ENCODE measurements at regions not wholly inside any gene's neighbourhood (a gene's known extent, or its start where the extent isn't known, plus 50 kb on each side); places are given as distances from the start of the nearest gene placed in this dataset.

GRCh38 chr1:96520579-96520947 lies 201.0 kb upstream of the PTBP2 start:
- H3K36me3 ChIP-seq (ENCODE audit: insufficient read depth, low read length): no peaks in the 10 kb centered on the region
- peaks cover 30% of the 10 kb centered on the region for H3K4me1 ChIP-seq (ENCODE audit: insufficient read depth, low read length)
- H3K79me2 ChIP-seq (ENCODE audit: insufficient read depth, low read length): no peaks in the 10 kb centered on the region
- H3K27me3 ChIP-seq (ENCODE audit: insufficient read depth, low read length): no peaks in the 10 kb centered on the region
- H4K20me1 ChIP-seq (ENCODE audit: insufficient read depth, low read length): no peaks in the 10 kb centered on the region
- no peaks in the 10 kb centered on the region for H3K9me3 ChIP-seq (ENCODE audit: low read depth, low read length)
- H2AFZ ChIP-seq (ENCODE audit: low read length): no peak overlapping the region
- no peak overlapping the region for H3K4me3 ChIP-seq (ENCODE audit: insufficient read depth, low read length)
- H3K4me2 ChIP-seq (ENCODE audit: insufficient read depth, low read length): peak overlapping the region; percentile 59
- no peak for DNase-seq (ENCODE audit: insufficient read length, low spot score, missing footprints)
- no peak for TF ChIP-seq CTCF (IDR thresholded peaks at IDR 0.05; ENCODE audit: extremely low read depth, low read depth, low read length)
- peak overlapping the region; percentile 34 for H3K27ac ChIP-seq (ENCODE audit: low read depth, low read length)

DNA sequence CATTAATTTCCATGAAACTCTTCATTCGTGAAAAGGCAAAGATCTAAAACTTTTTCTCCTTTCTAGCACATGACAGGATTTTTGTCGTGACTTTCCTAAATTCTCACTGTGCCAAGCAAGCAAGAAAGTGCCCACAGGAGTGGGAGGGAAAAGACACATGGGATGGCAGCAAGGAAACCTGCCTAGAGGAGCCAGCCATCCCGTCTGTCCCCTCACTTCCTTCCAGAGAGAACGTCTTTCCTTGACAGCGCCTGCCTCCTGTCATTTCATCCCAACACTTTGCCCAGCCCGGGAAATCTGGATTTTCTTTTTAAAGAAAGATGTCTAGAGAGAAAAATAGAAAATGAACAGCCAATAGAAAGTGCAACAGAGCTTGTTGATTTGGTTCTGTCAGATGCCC lies 200.6 kb upstream of the PTBP2 start:
- no peaks in the 10 kb centered on the region for H3K79me2 ChIP-seq (ENCODE audit: insufficient read depth, low read length)
- H4K20me1 ChIP-seq (ENCODE audit: insufficient read depth, low read length): no peaks in the 10 kb centered on the region
- H3K4me2 ChIP-seq (ENCODE audit: insufficient read depth, low read length): peak overlapping the region; percentile 59
- H3K27me3 ChIP-seq (ENCODE audit: insufficient read depth, low read length): no peaks in the 10 kb centered on the region
- no peak for TF ChIP-seq CTCF (IDR thresholded peaks at IDR 0.05; ENCODE audit: extremely low read depth, low read depth, low read length)
- H3K9me3 ChIP-seq (ENCODE audit: low read depth, low read length): no peaks in the 10 kb centered on the region
- H3K4me1 ChIP-seq (ENCODE audit: insufficient read depth, low read length): peaks cover 30% of the 10 kb centered on the region
- H3K27ac ChIP-seq (ENCODE audit: low read depth, low read length): peak overlapping the region; percentile 34
- H3K4me3 ChIP-seq (ENCODE audit: insufficient read depth, low read length): no peak overlapping the region
- no peak for DNase-seq (ENCODE audit: insufficient read length, low spot score, missing footprints)
- no peak overlapping the region for H2AFZ ChIP-seq (ENCODE audit: low read length)
- H3K36me3 ChIP-seq (ENCODE audit: insufficient read depth, low read length): no peaks in the 10 kb centered on the region

DNA sequence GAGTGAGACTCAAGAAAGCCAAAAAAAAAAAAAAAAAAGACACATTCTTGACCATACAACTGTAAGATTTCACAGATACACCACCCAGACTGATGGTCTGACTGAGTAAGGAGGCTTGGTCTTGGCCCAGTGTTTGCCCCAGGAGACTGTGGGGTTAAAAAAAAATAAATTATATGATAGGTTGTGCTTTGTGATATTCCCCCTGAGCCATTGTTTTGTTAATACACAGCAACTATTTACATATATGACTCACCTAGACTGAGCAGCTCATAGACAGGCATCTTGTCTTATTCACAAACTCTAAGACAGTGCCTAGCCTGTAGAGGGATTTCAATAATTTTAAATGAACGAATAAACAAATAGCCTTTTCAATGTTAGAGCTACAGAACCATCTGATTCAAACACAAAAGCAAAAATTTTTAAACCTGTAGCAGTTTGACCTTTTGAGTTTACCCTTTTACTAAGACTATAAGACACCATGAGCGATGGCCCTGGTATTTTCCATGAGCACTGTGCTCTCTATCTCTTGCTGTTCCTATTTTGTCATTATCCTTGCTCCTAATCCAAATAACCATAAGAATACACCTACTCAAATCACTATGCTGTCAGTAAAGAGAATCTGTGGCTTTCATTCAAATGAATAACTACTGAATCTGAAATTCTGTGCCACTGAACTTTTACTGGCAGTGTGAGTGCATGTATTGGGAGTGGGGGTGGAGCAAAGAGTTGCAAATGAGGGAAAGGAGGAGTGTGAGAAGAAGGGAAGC lies 199.4 kb upstream of the PTBP2 start:
- Histone ChIP-seq H2AFZ (ENCODE audit: low read length) (no peak overlapping the region), H3K27ac (ENCODE audit: low read depth, low read length) (peak overlapping the region; percentile 30), H3K4me3 (ENCODE audit: insufficient read depth, low read length) (no peak overlapping the region), H3K4me2 (ENCODE audit: insufficient read depth, low read length) (no peak overlapping the region), H3K79me2 (ENCODE audit: insufficient read depth, low read length) (no peaks in the 10 kb centered on the region), H3K27me3 (ENCODE audit: insufficient read depth, low read length) (no peaks in the 10 kb centered on the region), H3K36me3 (ENCODE audit: insufficient read depth, low read length) (no peaks in the 10 kb centered on the region), H3K4me1 (ENCODE audit: insufficient read depth, low read length) (peaks cover 30% of the 10 kb centered on the region), H3K9me3 (ENCODE audit: low read depth, low read length) (no peaks in the 10 kb centered on the region), H4K20me1 (ENCODE audit: insufficient read depth, low read length) (no peaks in the 10 kb centered on the region)
- TF ChIP-seq CTCF (IDR thresholded peaks at IDR 0.05; ENCODE audit: extremely low read depth, low read depth, low read length): no peak
- no peak for DNase-seq (ENCODE audit: insufficient read length, low spot score, missing footprints)

GRCh38 chr1:96522927-96523326 lies 198.7 kb upstream of the PTBP2 start:
- Histone ChIP-seq H2AFZ (ENCODE audit: low read length) (no peak overlapping the region), H3K4me1 (ENCODE audit: insufficient read depth, low read length) (peaks cover 30% of the 10 kb centered on the region), H3K36me3 (ENCODE audit: insufficient read depth, low read length) (no peaks in the 10 kb centered on the region), H3K27me3 (ENCODE audit: insufficient read depth, low read length) (no peaks in the 10 kb centered on the region), H3K9me3 (ENCODE audit: low read depth, low read length) (no peaks in the 10 kb centered on the region), H4K20me1 (ENCODE audit: insufficient read depth, low read length) (no peaks in the 10 kb centered on the region), H3K4me2 (ENCODE audit: insufficient read depth, low read length) (no peak overlapping the region), H3K27ac (ENCODE audit: low read depth, low read length) (peak overlapping the region; percentile 30), H3K4me3 (ENCODE audit: insufficient read depth, low read length) (no peak overlapping the region), H3K79me2 (ENCODE audit: insufficient read depth, low read length) (no peaks in the 10 kb centered on the region)
- TF ChIP-seq CTCF (IDR thresholded peaks at IDR 0.05; ENCODE audit: extremely low read depth, low read depth, low read length): no peak
- no peak for DNase-seq (ENCODE audit: insufficient read length, low spot score, missing footprints)
